ENCODE measurements at regions not wholly inside any gene's neighbourhood (a gene's known extent, or its start where the extent isn't known, plus 50 kb on each side); places are given as distances from the start of the nearest gene placed in this dataset.

GRCh38 chr6:18976091-18976490, 588.9 kb downstream of the RNF144B start:
- DNase-seq: no peak

DNA sequence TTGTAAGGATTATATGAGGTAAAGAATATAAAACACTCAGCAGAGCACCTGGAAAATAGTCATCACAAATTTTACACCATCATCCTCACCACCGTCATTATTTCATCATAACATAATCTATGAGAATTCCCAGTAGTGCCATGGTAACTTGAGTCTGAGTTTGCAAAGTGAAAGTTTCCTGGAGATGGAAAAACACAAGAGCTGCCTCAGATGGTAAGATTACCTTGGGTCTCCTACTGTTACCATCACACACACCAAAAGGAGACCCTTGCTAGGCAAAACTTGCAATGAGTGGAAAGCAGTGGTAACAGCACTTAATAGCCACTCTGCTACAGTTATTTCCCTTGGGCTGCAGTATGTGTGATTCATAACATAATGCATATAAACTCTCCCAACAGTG, 589.8 kb downstream of the RNF144B start:
- DNase-seq: no peak

DNA sequence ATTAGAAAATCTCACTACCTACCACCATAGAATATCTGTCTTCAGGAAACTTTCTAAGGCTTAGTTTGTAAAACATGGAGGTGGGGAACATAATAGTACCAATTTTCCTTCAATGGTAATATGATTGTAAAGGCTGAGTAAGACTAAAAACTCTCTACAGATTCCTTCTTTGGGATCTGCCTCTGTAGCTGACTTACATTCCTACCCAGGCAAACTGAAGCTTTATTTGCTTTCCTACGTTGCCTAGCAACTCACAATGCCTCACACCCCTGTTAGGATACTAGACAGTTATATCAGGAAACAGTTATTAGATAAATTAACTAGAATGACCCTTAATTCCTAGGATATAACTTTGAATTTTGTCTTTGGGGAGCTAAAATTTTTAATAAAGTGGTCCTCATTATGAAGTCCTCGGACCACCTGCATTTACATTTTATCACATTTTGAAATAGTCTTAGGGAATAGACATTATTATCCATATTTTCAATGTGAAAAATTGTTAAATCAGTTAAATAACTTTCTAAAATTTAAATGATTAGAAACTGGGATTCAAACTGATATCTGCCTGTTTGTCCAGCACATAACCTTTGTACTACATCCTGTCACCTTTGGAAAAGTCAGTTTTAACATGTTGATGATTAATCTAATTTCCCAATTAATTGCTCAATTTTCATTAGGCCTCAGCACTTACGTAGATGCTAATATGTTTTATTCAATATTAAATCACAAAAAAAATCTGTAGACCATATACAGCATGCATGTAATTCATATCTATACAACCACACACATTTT, 591.4 kb downstream of the RNF144B start:
- DNase-seq: no peak

GRCh38 chr6:18985061-18985460, 597.9 kb downstream of the RNF144B start:
- no peak for DNase-seq

GRCh38 chr6:18985996-18986395, 598.8 kb downstream of the RNF144B start:
- DNase-seq: no peak

- DNase-seq: no peak
Observed at GRCh38 chr6:18988636-18989035, 601.5 kb downstream of the RNF144B start.

DNA sequence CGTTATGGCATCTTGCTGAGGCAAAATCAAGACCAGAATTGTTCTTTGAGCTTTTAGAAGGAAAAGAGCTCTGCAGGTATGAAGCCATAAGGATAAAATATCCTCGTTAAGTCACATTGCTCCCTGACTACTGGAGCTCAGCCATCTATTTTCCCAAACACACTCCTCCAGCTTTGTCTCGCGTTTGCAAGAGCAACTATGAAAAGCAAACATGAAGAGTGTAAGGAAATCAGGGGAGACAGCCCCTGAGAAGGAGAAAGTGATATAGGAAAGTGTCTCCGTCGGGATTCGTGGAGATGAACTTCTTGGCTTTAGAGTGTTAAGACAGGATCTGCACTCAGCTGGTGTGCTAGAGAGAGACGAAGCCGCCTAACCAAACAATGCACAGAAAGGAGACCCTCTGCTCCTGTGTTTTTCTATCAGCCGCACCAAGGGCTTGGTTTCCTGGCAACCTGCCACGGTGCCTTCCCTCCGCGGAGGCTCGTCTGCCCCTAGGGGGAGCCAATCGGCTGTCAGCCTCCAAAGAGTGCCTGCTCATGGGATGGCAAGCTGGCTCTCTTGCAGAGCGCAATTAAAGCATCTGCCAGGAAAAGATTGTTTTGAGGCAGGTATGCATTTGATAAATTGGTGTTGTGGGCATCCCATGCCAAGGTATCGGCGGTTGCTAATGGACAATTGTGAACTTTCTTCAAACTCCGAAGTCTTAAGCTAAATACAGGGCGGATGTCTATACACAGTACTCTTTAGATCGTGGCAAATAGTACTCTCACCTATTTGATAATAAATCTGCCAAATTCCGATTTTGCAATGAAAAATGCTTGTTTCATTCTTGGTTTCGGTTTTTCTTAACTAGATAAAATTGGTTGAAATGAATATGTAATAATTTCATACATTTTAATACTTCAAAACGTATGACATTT, 603.2 kb downstream of the RNF144B start:
- DNase-seq: no peak

- no peak for DNase-seq
Observed at GRCh38 chr6:18997375-18997826, 610.3 kb downstream of the RNF144B start.

- no peak for DNase-seq
Observed at GRCh38 chr6:19002976-19003560, 615.9 kb downstream of the RNF144B start.

DNA sequence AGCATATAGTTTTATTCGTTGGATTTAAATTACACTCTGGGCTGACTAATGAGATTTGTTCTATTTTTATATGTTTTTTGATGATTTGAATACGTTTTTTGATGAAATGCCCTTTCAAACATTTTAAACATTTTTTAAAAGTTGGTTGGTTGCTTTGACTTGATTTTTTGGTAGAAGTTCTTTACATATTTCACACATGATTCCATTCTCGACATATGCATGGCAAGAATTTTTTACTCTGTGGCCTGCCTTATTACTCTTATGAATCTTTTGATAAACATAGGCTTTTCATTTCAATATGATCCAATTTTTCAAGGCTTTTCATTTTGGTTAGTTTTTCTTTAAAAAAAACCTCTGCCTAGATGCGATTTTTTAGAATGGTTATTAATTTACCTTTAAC, 617.0 kb downstream of the RNF144B start:
- no peak for DNase-seq

GRCh38 chr6:19009769-19010168, 622.6 kb downstream of the RNF144B start:
- DNase-seq: no peak

DNA sequence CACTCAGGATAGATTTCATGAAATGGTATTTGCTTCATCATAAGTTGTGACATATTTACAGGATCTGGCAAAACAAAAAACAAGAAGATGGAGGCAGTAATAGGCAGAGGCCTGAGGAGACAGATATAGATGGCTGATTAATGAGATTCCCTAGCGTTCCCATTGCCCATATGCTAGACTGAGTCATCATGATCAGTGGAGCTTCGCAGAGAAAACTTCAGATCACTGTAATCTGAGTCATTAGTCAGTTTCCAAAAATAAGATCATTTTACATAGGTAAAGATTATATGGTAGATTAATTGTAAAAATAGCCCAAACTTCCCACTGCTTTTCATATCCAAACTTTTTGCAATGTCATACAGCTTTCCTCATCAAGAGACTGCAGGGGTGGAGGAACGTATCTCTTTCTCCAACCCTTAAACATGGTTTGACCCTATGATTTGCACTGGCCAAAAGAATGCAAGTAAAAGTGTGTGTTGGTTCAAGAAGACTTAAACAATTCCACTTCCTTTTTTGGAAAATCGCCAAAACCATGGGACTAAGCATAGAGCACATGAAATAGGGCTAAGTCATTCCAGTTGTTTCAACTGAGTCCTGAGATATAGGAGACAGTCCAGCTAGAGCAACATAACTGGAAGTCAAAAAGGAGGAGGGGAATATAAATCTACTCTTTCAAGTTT, 626.0 kb downstream of the RNF144B start:
- DNase-seq: no peak

DNA sequence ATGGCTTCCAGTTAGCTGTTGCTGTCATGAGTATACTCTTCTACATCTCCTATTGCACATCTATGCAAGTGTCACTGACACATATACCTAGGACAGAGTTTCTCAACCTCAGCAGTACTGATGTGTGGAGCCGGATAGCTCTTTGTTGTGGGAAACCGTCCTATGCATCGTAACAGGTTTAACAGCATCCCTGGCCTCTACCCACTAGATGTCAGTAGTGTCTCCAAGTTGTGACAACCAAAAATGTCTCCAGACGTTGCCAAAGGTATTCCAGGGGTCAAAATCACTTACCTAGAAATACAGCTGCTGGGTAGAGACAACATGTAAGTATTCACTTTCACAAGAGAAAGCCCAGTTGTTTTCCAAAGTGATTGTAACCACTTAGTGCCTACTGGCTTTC, 637.6 kb downstream of the RNF144B start:
- DNase-seq: no peak

GRCh38 chr6:19028201-19028600, 641.1 kb downstream of the RNF144B start:
- DNase-seq: no peak

DNA sequence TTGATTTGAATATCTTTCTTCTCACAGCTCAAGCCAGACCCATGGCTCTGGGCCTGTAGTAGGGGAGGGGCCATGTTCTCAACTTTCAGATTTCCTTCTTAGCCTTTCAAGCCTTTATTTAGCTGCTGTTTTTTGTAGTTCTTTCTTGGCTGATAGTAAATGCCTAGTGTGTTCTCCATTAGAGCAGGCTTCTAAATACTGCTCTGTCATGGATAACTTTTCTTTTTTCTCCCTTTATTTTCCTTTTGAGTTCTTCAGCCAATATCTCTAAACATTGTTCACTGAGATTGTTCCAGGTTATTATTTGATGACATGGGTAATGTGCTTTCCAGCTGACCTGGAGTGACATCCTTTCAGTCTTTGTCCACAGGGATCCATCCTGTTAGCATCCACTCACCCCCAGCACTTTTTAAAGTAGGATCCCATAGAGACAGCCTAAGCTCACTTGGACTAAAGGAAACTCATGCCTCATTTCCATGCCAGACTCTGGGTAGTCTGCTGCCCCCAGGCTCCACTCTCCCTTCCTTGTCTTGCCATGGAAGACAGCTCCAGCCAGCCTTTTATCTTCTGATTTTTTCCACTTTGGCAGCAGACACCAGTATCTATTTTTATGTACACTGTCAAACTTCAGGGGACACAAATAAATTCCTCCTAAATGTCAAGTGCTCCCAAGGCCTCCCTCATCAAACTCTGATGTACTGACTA, 645.6 kb downstream of the RNF144B start:
- DNase-seq: no peak

DNA sequence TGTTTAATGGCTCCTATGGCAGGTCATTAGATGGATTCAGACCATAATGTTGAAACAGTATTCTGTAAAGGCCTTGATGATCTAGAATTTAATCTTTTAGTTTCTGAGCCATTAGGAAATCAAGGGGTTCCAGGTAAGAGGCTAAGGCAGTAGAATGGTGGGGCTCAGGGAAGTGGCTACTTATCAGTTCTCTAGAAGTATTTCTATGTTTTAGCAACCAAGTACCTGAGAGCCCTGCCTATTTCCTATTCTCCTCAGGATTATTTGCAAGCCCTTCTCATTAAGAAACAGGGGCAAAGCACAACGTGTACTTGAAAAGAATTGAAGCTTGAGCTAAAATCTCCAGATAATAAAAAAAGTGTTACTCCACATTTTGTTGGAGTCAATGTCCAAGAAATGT, 646.5 kb downstream of the RNF144B start:
- DNase-seq: no peak

GRCh38 chr6:19034986-19035385, 647.8 kb downstream of the RNF144B start:
- DNase-seq: no peak

GRCh38 chr6:19035461-19036195, 648.5 kb downstream of the RNF144B start:
- no peak for DNase-seq

- no peak for DNase-seq
Observed at GRCh38 chr6:19036196-19036555, 649.0 kb downstream of the RNF144B start.

DNA sequence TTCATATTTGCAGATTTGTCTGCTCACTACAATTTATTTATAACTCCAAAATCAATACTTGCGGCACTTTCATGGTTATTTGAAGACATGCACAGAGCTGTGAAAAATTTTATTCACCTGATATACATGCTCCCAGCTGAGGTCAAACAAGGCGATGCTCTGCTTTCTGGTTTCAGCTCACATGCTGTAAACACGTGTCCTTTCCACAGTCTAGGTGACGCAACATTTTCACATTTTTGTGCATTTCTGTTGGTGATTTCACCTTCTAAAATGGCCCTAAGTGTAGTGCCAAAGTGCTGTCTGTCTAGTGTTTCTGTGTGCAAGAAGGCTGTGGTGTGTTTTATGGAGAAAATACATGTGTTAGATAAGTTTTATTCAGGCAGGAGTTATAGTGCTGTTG, 650.5 kb downstream of the RNF144B start:
- no peak for DNase-seq

DNA sequence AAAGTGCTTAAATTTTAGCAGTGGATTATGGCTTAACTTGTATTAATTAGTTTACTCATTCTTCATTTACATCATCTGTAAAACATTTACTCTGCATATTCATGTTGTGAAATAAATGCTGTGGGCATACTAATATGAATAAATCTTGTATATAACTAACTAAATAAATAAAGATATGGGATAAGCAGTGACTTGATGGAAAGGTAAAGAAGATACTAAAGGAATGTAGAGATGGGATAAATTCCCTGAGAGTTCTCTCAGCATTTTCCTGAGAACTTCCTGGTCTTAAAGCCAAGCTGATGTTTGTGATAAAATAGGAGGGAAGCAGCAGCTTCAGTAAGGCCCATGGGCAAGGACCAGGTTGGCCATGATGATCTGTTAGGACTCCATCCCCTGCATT, 652.1 kb downstream of the RNF144B start:
- DNase-seq: no peak

DNA sequence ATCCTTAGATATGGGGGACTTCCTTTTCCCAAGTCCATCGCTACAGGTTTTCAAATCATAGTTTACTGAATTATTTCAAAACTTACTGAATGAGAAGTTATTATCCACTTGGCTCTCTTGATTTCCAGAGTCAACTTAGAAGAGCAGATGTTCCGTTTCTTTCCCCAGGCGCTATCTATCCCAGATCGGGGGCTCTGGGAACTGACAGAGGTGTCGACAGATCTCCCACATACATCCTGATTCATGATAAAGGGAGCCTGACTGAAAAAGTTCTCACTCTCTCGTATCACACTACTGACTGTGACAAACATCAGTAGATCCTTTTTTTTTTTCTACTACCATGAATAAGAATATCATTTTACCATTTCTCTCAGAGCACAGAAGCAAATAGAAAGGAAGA, 654.8 kb downstream of the RNF144B start:
- DNase-seq: no peak

All from activated gamma-delta T cell treated with Interleukin-2 at 50 U/mL for 16 hours (primary cell).